GM21576 (cell line): ENCODE measurements at regions not wholly inside any gene's neighbourhood (a gene's known extent, or its start where the extent isn't known, plus 50 kb on each side); places are given as distances from the start of the nearest gene placed in this dataset.
"Not testable (repeated sequence)": the region's sequence is repeated elsewhere in the genome, so short reads cannot be mapped to it uniquely, and the experiment has no call there.

Source experiments
- ATAC-seq: cut with Tn5 transposase; IDR thresholded peaks from one replicate; pipeline ENCODE4 v1.9.1; 2021; ENCODE audit warnings: mild to moderate bottlenecking, moderate library complexity; ENCODE audit not compliant: unreplicated experiment

- ATAC-seq = peak; percentile 73
Measured at GRCh38 chr18:32884543-32884942, 111.7 kb upstream of the KLHL14 start.

- no peak for ATAC-seq
Measured at GRCh38 chr18:32881009-32881408, 108.2 kb upstream of the KLHL14 start.

- no peak for ATAC-seq
Measured at GRCh38 chr18:32879497-32879896, 106.7 kb upstream of the KLHL14 start.

GRCh38 chr18:32878436-32878835 is 105.6 kb upstream of the KLHL14 start:
- ATAC-seq = no peak

- ATAC-seq = no peak
Measured at GRCh38 chr18:32877371-32877770, 104.5 kb upstream of the KLHL14 start.

GRCh38 chr18:32875625-32876024 is 102.8 kb upstream of the KLHL14 start:
- no peak for ATAC-seq

GRCh38 chr18:32871786-32872185 is 99.0 kb upstream of the KLHL14 start:
- ATAC-seq = no peak

- ATAC-seq = no peak
Measured at GRCh38 chr18:32870611-32871010, 97.8 kb upstream of the KLHL14 start.

GRCh38 chr18:32868406-32868805 is 95.6 kb upstream of the KLHL14 start:
- ATAC-seq = no peak

- ATAC-seq = no peak
Measured at GRCh38 chr18:32867936-32868335, 95.1 kb upstream of the KLHL14 start.

- ATAC-seq = no peak
Measured at GRCh38 chr18:32867330-32867729, 94.5 kb upstream of the KLHL14 start.

GRCh38 chr18:32862031-32862430 is 89.2 kb upstream of the KLHL14 start:
- not testable (repeated sequence) for ATAC-seq

- no peak for ATAC-seq
Measured at GRCh38 chr18:32851936-32852335, 79.1 kb upstream of the KLHL14 start.

GRCh38 chr18:32848826-32849225 is 76.0 kb upstream of the KLHL14 start:
- no peak for ATAC-seq

GRCh38 chr18:32847691-32848090 is 74.9 kb upstream of the KLHL14 start:
- ATAC-seq = no peak

- ATAC-seq = no peak
Measured at GRCh38 chr18:32846896-32847295, 74.1 kb upstream of the KLHL14 start.

GRCh38 chr18:32840962-32841361 is 68.1 kb upstream of the KLHL14 start:
- no peak for ATAC-seq

- ATAC-seq = no peak
Measured at GRCh38 chr18:32835951-32836350, 63.1 kb upstream of the KLHL14 start.

GRCh38 chr18:32831781-32832180 is 59.0 kb upstream of the KLHL14 start:
- no peak for ATAC-seq

GRCh38 chr18:32823226-32823625 is 50.4 kb upstream of the KLHL14 start:
- ATAC-seq = no peak
